ENCODE measurements at regions not wholly inside any gene's neighbourhood (a gene's known extent, or its start where the extent isn't known, plus 50 kb on each side); places are given as distances from the start of the nearest gene placed in this dataset.

- Histone ChIP-seq H3K79me2 (ENCODE audit: insufficient read depth, low read length) (no peaks in the 10 kb centered on the region), H3K27ac (ENCODE audit: low read depth, low read length) (no peak overlapping the region), H3K36me3 (ENCODE audit: control insufficient read depth in 1 of 2, insufficient read depth in 2 of 2, low read length in 2 of 2) (no peaks in the 10 kb centered on the region), H3K4me2 (ENCODE audit: low read length) (no peak overlapping the region), H3K4me3 (replicated peaks in 1 of 2; ENCODE audit: low read depth in 1 of 2, low read length in 2 of 2) (no peak overlapping the region), H3K4me1 (ENCODE audit: control insufficient read depth in 1 of 2, insufficient read depth in 2 of 2, low read length in 2 of 2) (no peaks in the 10 kb centered on the region), H2AFZ (ENCODE audit: low read depth, low read length, poor library complexity, severe bottlenecking) (no peak overlapping the region), H3K9ac (ENCODE audit: low read length) (no peak overlapping the region), H4K20me1 (ENCODE audit: insufficient read depth) (no peaks in the 10 kb centered on the region), H3K9me3 (ENCODE audit: control insufficient read depth in 1 of 2, insufficient read depth in 1 of 2, low read depth in 1 of 2, low read length in 2 of 2) (no peaks in the 10 kb centered on the region), H3K9me2 (ENCODE audit: insufficient read depth) (no peaks in the 10 kb centered on the region), H3K27me3 (ENCODE audit: insufficient read depth, low read length) (no peaks in the 10 kb centered on the region)
- BruUV-seq (replicated peaks), result no TSS peak
- intact Hi-C loops (cut with micrococcal nuclease), result no loop called here
- CTCF ChIA-PET, result no interaction called here
- DNase-seq (ENCODE audit: low read depth, low spot score) (no peak), ATAC-seq (no peak)
- RAD21 ChIA-PET (ENCODE audit: low non-redundant PET in 1 of 2, low total read pairs in 2 of 2, uncharacterized antibody in 2 of 2, unreplicated experiment in 2 of 2), result no interaction called here
- POLR2A ChIA-PET, result no interaction called here
- TF ChIP-seq ELF1 (IDR thresholded peaks at IDR 0.05; ENCODE audit: borderline replicate concordance, low read depth) (no peak), SP1 (IDR thresholded peaks at IDR 0.05; ENCODE audit: low read depth) (no peak), ATF3 (IDR thresholded peaks at IDR 0.05) (no peak), ZBTB33 (IDR thresholded peaks at IDR 0.05; ENCODE audit: extremely low read depth, insufficient replicate concordance, low read length) (no peak), EZH2phosphoT487 (IDR thresholded peaks at IDR 0.05; ENCODE audit: borderline replicate concordance) (no peak), EZH2 (IDR thresholded peaks at IDR 0.05) (no peak)
These were observed 146.4 kb upstream of the RTL1 start for GRCh38 chr14:101049942-101050341.

GRCh38 chr14:101050901-101051490, 147.5 kb upstream of the RTL1 start:
- DNase-seq (ENCODE audit: low read depth, low spot score), result no peak
- intact Hi-C loops (cut with micrococcal nuclease), result no loop called here
- POLR2A ChIA-PET, result no interaction called here
- Histone ChIP-seq H3K36me3 (ENCODE audit: control insufficient read depth in 1 of 2, insufficient read depth in 2 of 2, low read length in 2 of 2) (no peaks in the 10 kb centered on the region), H3K4me2 (ENCODE audit: low read length) (no peak overlapping the region), H3K9me3 (ENCODE audit: control insufficient read depth in 1 of 2, insufficient read depth in 1 of 2, low read depth in 1 of 2, low read length in 2 of 2) (no peaks in the 10 kb centered on the region; a peak in 2 of 4 replicates), H3K27ac (ENCODE audit: low read depth, low read length) (no peak overlapping the region), H3K4me1 (ENCODE audit: control insufficient read depth in 1 of 2, insufficient read depth in 2 of 2, low read length in 2 of 2) (no peaks in the 10 kb centered on the region), H3K9ac (ENCODE audit: low read length) (no peak overlapping the region), H2AFZ (ENCODE audit: low read depth, low read length, poor library complexity, severe bottlenecking) (no peak overlapping the region), H4K20me1 (ENCODE audit: insufficient read depth) (no peaks in the 10 kb centered on the region), H3K79me2 (ENCODE audit: insufficient read depth, low read length) (no peaks in the 10 kb centered on the region), H3K27me3 (ENCODE audit: insufficient read depth, low read length) (no peaks in the 10 kb centered on the region), H3K9me2 (ENCODE audit: insufficient read depth) (no peaks in the 10 kb centered on the region), H3K4me3 (replicated peaks in 1 of 2; ENCODE audit: low read depth in 1 of 2, low read length in 2 of 2) (no peak overlapping the region)
- no TSS peak for BruUV-seq (replicated peaks)
- no peak for ATAC-seq
- RAD21 ChIA-PET (ENCODE audit: low non-redundant PET in 1 of 2, low total read pairs in 2 of 2, uncharacterized antibody in 2 of 2, unreplicated experiment in 2 of 2), result no interaction called here
- CTCF ChIA-PET, result no interaction called here
- TF ChIP-seq POLR2A (IDR thresholded peaks at IDR 0.05; ENCODE audit: borderline replicate concordance, extremely low read depth, insufficient read depth, insufficient read length) (no peak), JUND (IDR thresholded peaks at IDR 0.05) (no peak), ZNF274 (IDR thresholded peaks at IDR 0.05; ENCODE audit: low read depth, low read length) (no peak), CEBPB (IDR thresholded peaks at IDR 0.05; ENCODE audit: low read depth) (no peak), FOSL1 (IDR thresholded peaks at IDR 0.05; ENCODE audit: low read depth) (no peak), POLR2AphosphoS5 (IDR thresholded peaks at IDR 0.05; ENCODE audit: low read depth, low read length) (no peak), ZFX (IDR thresholded peaks at IDR 0.05) (no peak), EGR1 (IDR thresholded peaks at IDR 0.05; ENCODE audit: low read depth) (no peak), EZH2phosphoT487 (IDR thresholded peaks at IDR 0.05; ENCODE audit: borderline replicate concordance) (no peak), ELF1 (IDR thresholded peaks at IDR 0.05; ENCODE audit: borderline replicate concordance, low read depth) (no peak), SP1 (IDR thresholded peaks at IDR 0.05; ENCODE audit: low read depth) (no peak), CBX3 (IDR thresholded peaks at IDR 0.05; ENCODE audit: low read depth) (no peak)
- TF ChIP-seq, protein P1, sequence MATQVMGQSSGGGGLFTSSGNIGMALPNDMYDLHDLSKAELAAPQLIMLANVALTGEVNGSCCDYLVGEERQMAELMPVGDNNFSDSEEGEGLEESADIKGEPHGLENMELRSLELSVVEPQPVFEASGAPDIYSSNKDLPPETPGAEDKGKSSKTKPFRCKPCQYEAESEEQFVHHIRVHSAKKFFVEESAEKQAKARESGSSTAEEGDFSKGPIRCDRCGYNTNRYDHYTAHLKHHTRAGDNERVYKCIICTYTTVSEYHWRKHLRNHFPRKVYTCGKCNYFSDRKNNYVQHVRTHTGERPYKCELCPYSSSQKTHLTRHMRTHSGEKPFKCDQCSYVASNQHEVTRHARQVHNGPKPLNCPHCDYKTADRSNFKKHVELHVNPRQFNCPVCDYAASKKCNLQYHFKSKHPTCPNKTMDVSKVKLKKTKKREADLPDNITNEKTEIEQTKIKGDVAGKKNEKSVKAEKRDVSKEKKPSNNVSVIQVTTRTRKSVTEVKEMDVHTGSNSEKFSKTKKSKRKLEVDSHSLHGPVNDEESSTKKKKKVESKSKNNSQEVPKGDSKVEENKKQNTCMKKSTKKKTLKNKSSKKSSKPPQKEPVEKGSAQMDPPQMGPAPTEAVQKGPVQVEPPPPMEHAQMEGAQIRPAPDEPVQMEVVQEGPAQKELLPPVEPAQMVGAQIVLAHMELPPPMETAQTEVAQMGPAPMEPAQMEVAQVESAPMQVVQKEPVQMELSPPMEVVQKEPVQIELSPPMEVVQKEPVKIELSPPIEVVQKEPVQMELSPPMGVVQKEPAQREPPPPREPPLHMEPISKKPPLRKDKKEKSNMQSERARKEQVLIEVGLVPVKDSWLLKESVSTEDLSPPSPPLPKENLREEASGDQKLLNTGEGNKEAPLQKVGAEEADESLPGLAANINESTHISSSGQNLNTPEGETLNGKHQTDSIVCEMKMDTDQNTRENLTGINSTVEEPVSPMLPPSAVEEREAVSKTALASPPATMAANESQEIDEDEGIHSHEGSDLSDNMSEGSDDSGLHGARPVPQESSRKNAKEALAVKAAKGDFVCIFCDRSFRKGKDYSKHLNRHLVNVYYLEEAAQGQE (IDR thresholded peaks at IDR 0.05; ENCODE audit: low read depth), result no peak
- TF ChIP-seq, protein P2, sequence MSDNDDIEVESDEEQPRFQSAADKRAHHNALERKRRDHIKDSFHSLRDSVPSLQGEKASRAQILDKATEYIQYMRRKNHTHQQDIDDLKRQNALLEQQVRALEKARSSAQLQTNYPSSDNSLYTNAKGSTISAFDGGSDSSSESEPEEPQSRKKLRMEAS (IDR thresholded peaks at IDR 0.05), result no peak
